WTC11 (cell line): ENCODE measurements at regions not wholly inside any gene's neighbourhood (a gene's known extent, or its start where the extent isn't known, plus 50 kb on each side); places are given as distances from the start of the nearest gene placed in this dataset.

Source experiments
- ATAC-seq: fragments of 200-7000 bp; cut with Tn5 transposase; 2 replicates; pipeline ENCODE4 v1.10.0; 2021; ENCODE audit warnings: mild to moderate bottlenecking, moderate library complexity
- CTCF ChIA-PET: fragments of 300-600 bp; sonication (Branson Sonifier 250); formaldehyde crosslinking; loops from one replicate; lab custom pipeline; 2021; ENCODE audit warnings: antibody characterized with exemption; lab: Charles Lee
- POLR2A ChIA-PET: fragments of 350-600 bp; sonication (Branson Sonifier 250); formaldehyde crosslinking; loops from one replicate; lab custom pipeline; 2021; ENCODE audit warnings: antibody characterized with exemption; lab: Charles Lee
- DNase-seq: peaks from one replicate; pipeline ENCODE4 v3.0.0; 2021; ENCODE audit warnings: low spot score
- H3K27ac Mint-ChIP-seq: 2 replicates; pipeline ENCODE4 v1.8.0; 2021; ENCODE audit warnings: mixed read lengths
- H3K27me3 Mint-ChIP-seq: 2 replicates; pipeline ENCODE4 v1.8.0; 2021; ENCODE audit warnings: low read depth, mild to moderate bottlenecking, moderate library complexity, mixed read lengths
- H3K36me3 Mint-ChIP-seq: 2 replicates; pipeline ENCODE4 v1.8.0; 2021; ENCODE audit warnings: mixed read lengths
- H3K4me1 Mint-ChIP-seq: 2 replicates; pipeline ENCODE4 v1.8.0; 2022; ENCODE audit warnings: mixed read lengths
- H3K4me3 Mint-ChIP-seq: 2 replicates; pipeline ENCODE4 v1.8.0; 2021; ENCODE audit warnings: mild to moderate bottlenecking, moderate library complexity, mixed read lengths
- H3K9me3 Mint-ChIP-seq: 2 replicates; pipeline ENCODE4 v1.8.0; 2021; ENCODE audit warnings: mixed read lengths
- AFF4 ChIP-seq: sonication (generic); formaldehyde crosslinking; IDR thresholded peaks from 2 replicates; pipeline ENCODE4 v1.8.1; 2023; ENCODE audit warnings: mild to moderate bottlenecking, missing genetic modification reagents, borderline replicate concordance
- CDX4 ChIP-seq: fragments of 250-450 bp; sonication (Bioruptor Pico); IDR thresholded peaks from 2 replicates; pipeline ENCODE4 v1.9.0; 2021; ENCODE audit warnings: moderate library complexity, mild to moderate bottlenecking, inconsistent platforms, borderline replicate concordance
- CREB1 ChIP-seq: sonication (generic); formaldehyde crosslinking; IDR thresholded peaks from 2 replicates; pipeline ENCODE4 v1.8.0; 2023; ENCODE audit warnings: mild to moderate bottlenecking, missing genetic modification reagents
- EMX1 ChIP-seq: fragments of 250-450 bp; sonication (Bioruptor Pico); IDR thresholded peaks from 2 replicates; pipeline ENCODE4 v1.8.0; 2021; ENCODE audit warnings: mild to moderate bottlenecking
- MXD4 ChIP-seq: fragments of 250-450 bp; sonication (Bioruptor Pico); IDR thresholded peaks from 2 replicates; pipeline ENCODE4 v1.8.0; 2021; ENCODE audit warnings: mild to moderate bottlenecking, moderate library complexity, borderline replicate concordance
- OVOL2 ChIP-seq: fragments of 250-450 bp; sonication (Bioruptor Pico); IDR thresholded peaks from 2 replicates; pipeline ENCODE4 v1.9.0; 2021; ENCODE audit warnings: mild to moderate bottlenecking, borderline replicate concordance
- PRRX2 ChIP-seq: fragments of 250-450 bp; sonication (Bioruptor Pico); IDR thresholded peaks from 2 replicates; pipeline ENCODE4 v1.8.0; 2021; ENCODE audit warnings: mild to moderate bottlenecking
- SP1 ChIP-seq: sonication (generic); formaldehyde crosslinking; conservative IDR thresholded peaks from 2 replicates; pipeline ENCODE4 v1.8.1; 2022; ENCODE audit warnings: missing genetic modification reagents
- TCF7 ChIP-seq: sonication (generic); formaldehyde crosslinking; IDR thresholded peaks from 2 replicates; pipeline ENCODE4 v1.8.0; 2022; ENCODE audit warnings: mild to moderate bottlenecking, low read depth, missing genetic modification reagents, moderate library complexity
- TEAD1 ChIP-seq: sonication (generic); formaldehyde crosslinking; IDR thresholded peaks from 2 replicates; pipeline ENCODE4 v1.8.0; 2022; ENCODE audit warnings: mild to moderate bottlenecking, missing genetic modification reagents
- USF1 ChIP-seq: sonication (generic); formaldehyde crosslinking; IDR thresholded peaks from 2 replicates; pipeline ENCODE4 v1.8.0; 2022; ENCODE audit warnings: mild to moderate bottlenecking, missing genetic modification reagents
- ZBTB43 ChIP-seq: sonication (generic); formaldehyde crosslinking; IDR thresholded peaks from 2 replicates; pipeline ENCODE4 v1.8.1; 2023; ENCODE audit warnings: mild to moderate bottlenecking, missing genetic modification reagents
- ZNF423 ChIP-seq: fragments of 250-450 bp; sonication (Bioruptor Pico); IDR thresholded peaks from 2 replicates; pipeline ENCODE4 v2.1.2; 2022; ENCODE audit warnings: mild to moderate bottlenecking, moderate library complexity
- ZNF671 ChIP-seq: fragments of 250-450 bp; sonication (Bioruptor Pico); IDR thresholded peaks from 2 replicates; pipeline ENCODE4 v1.8.0; 2021; ENCODE audit warnings: mild to moderate bottlenecking
- TF ChIP-seq, protein P1 (sequence below): sonication (generic); formaldehyde crosslinking; IDR thresholded peaks from 2 replicates; pipeline ENCODE4 v1.8.1; 2023; ENCODE audit warnings: mild to moderate bottlenecking, moderate library complexity, missing genetic modification reagents
- TF ChIP-seq, protein P2 (sequence below): sonication (generic); formaldehyde crosslinking; IDR thresholded peaks from 2 replicates; pipeline ENCODE4 v1.8.1; 2022; ENCODE audit warnings: low read depth, mild to moderate bottlenecking, moderate library complexity, missing genetic modification reagents, borderline replicate concordance

GRCh38 chr2:221943076-221943810, 355.6 kb downstream of the PAX3 start:
- POLR2A ChIA-PET, result no interaction called here
- Mint-ChIP-seq H3K36me3 (peaks cover 4% of the 10 kb centered on the region; the same call in 1 of the 2 replicates), H3K27ac (no peak overlapping the region), H3K4me3 (no peak overlapping the region), H3K4me1 (no peaks in the 10 kb centered on the region), H3K27me3 (no peaks in the 10 kb centered on the region), H3K9me3 (peaks cover 15% of the 10 kb centered on the region)
- ATAC-seq (no peak), DNase-seq (no peak)
- TF ChIP-seq OVOL2 (CRISPR knock-in tag) (no peak), CDX4 (CRISPR knock-in tag) (no peak), CREB1 (CRISPR knock-in tag) (no peak), ZBTB43 (CRISPR knock-in tag) (no peak), TEAD1 (CRISPR knock-in tag) (no peak), TCF7 (CRISPR knock-in tag) (no peak), EMX1 (CRISPR knock-in tag) (no peak), USF1 (no peak), SP1 (CRISPR knock-in tag) (no peak), ZNF671 (no peak), MXD4 (no peak), ZNF423 (CRISPR knock-in tag) (no peak), PRRX2 (CRISPR knock-in tag) (no peak), AFF4 (CRISPR knock-in tag) (no peak)
- TF ChIP-seq, protein P1, sequence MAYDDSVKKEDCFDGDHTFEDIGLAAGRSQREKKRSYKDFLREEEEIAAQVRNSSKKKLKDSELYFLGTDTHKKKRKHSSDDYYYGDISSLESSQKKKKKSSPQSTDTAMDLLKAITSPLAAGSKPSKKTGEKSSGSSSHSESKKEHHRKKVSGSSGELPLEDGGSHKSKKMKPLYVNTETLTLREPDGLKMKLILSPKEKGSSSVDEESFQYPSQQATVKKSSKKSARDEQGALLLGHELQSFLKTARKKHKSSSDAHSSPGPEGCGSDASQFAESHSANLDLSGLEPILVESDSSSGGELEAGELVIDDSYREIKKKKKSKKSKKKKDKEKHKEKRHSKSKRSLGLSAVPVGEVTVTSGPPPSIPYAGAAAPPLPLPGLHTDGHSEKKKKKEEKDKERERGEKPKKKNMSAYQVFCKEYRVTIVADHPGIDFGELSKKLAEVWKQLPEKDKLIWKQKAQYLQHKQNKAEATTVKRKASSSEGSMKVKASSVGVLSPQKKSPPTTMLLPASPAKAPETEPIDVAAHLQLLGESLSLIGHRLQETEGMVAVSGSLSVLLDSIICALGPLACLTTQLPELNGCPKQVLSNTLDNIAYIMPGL, result no peak
- TF ChIP-seq, protein P2, sequence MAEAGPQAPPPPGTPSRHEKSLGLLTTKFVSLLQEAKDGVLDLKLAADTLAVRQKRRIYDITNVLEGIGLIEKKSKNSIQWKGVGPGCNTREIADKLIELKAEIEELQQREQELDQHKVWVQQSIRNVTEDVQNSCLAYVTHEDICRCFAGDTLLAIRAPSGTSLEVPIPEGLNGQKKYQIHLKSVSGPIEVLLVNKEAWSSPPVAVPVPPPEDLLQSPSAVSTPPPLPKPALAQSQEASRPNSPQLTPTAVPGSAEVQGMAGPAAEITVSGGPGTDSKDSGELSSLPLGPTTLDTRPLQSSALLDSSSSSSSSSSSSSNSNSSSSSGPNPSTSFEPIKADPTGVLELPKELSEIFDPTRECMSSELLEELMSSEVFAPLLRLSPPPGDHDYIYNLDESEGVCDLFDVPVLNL (CRISPR knock-in tag), result no peak
- CTCF ChIA-PET, result no interaction called here
